Peyer's patch (tissue), 4 donors: ENCODE measurements at regions not wholly inside any gene's neighbourhood (a gene's known extent, or its start where the extent isn't known, plus 50 kb on each side); places are given as distances from the start of the nearest gene placed in this dataset.

Experiments used
- CTCF ChIP-seq, 6 experiments: fragments of 450-650 bp in 4 of 6; fragments of 200-600 bp in 2 of 6; sonication (generic) in 1 of 6; IDR thresholded peaks; one replicate each; pipeline ENCODE4 v1.5.1; 2017 to 2019; ENCODE audit warnings: antibody characterized with exemption in 6 of 6, mild to moderate bottlenecking in 3 of 6, moderate library complexity in 1 of 6
- POLR2A ChIP-seq, 2 donors: fragments of 450-650 bp; IDR thresholded peaks; one replicate each; pipeline ENCODE4 v1.5.1; 2017; ENCODE audit warnings: antibody characterized with exemption in 2 of 2, mild to moderate bottlenecking in 2 of 2, moderate library complexity in 2 of 2

- no peak for TF ChIP-seq CTCF (IDR thresholded peaks at IDR 0.05)
- TF ChIP-seq POLR2A (IDR thresholded peaks at IDR 0.05), result no peak
Measured at GRCh38 chr5:125220284-125220683, 473.8 kb upstream of the ZNF608 start.
